ENCODE measurements at regions not wholly inside any gene's neighbourhood (a gene's known extent, or its start where the extent isn't known, plus 50 kb on each side); places are given as distances from the start of the nearest gene placed in this dataset.

DNA sequence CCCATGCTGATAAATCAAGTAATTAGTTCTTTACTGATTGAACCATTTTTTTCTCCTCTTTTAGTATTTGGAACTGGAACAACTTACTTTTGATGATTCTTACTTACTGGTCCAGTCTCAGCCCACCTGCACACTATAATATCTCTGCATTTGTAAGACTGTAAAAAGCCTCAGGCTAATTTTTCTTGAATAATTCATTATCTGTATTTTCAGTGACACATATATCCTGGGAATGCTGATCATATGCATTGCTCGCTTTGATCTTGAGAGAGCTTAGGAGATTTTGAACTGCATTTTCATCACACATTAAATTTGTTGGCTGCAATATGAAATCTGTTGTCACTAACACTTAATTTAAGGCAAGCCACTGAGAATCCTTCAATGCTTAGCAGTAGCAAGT, 760.6 kb downstream of the EDEM1 start:
- TF ChIP-seq GATA2 (IDR thresholded peaks at IDR 0.05; ENCODE audit: low read depth, low read length) (no peak), GATA3 (IDR thresholded peaks at IDR 0.05; ENCODE audit: low read depth, low read length) (no peak)
